Urothelium cell line (cell line): ENCODE measurements at regions not wholly inside any gene's neighbourhood (a gene's known extent, or its start where the extent isn't known, plus 50 kb on each side); places are given as distances from the start of the nearest gene placed in this dataset.
"Not testable (repeated sequence)": the region's sequence is repeated elsewhere in the genome, so short reads cannot be mapped to it uniquely, and the experiment has no call there.

ENCODE experiments used
- DNase-seq: peaks from one replicate; pipeline ENCODE4 v3.0.0; 2011; ENCODE audit warnings: low spot score, mixed read lengths
- FAIRE-seq: peaks from 2 replicates; lab custom pipeline; 2011; peaks lifted over from hg19 to GRCh38; lab: Jason Lieb, UNC

GRCh38 chr2:225756198-225756597 lies 356.7 kb downstream of the NYAP2 start:
- FAIRE-seq: no peak

GRCh38 chr2:225748609-225749008 lies 349.1 kb downstream of the NYAP2 start:
- DNase-seq (no peak), FAIRE-seq (no peak)

More at GRCh38 chr2:225756198-225756597, 356.7 kb downstream of the NYAP2 start:
- DNase-seq: no peak

GRCh38 chr2:225743996-225744395 lies 344.5 kb downstream of the NYAP2 start:
- DNase-seq, FAIRE-seq: not testable (repeated sequence)

GRCh38 chr2:225742487-225742886 lies 343.0 kb downstream of the NYAP2 start:
- DNase-seq (no peak), FAIRE-seq (no peak)

- DNase-seq: no peak
- no peak for FAIRE-seq
These were observed 340.6 kb downstream of the NYAP2 start for GRCh38 chr2:225740086-225740485.

GRCh38 chr2:225739328-225739727 lies 339.8 kb downstream of the NYAP2 start:
- no peak for FAIRE-seq
- DNase-seq: no peak

- FAIRE-seq (no peak), DNase-seq (no peak)
These were observed 339.2 kb downstream of the NYAP2 start for GRCh38 chr2:225738735-225739134.

GRCh38 chr2:225737556-225737955 lies 338.0 kb downstream of the NYAP2 start:
- DNase-seq (peak; percentile 36), FAIRE-seq (no peak)

- no peak for FAIRE-seq
- peak; percentile 63 for DNase-seq
These were observed 336.3 kb downstream of the NYAP2 start for GRCh38 chr2:225735844-225736243.

GRCh38 chr2:225725726-225726125 lies 326.2 kb downstream of the NYAP2 start:
- DNase-seq (no peak), FAIRE-seq (no peak)
